ENCODE measurements at regions not wholly inside any gene's neighbourhood (a gene's known extent, or its start where the extent isn't known, plus 50 kb on each side); places are given as distances from the start of the nearest gene placed in this dataset.

DNA sequence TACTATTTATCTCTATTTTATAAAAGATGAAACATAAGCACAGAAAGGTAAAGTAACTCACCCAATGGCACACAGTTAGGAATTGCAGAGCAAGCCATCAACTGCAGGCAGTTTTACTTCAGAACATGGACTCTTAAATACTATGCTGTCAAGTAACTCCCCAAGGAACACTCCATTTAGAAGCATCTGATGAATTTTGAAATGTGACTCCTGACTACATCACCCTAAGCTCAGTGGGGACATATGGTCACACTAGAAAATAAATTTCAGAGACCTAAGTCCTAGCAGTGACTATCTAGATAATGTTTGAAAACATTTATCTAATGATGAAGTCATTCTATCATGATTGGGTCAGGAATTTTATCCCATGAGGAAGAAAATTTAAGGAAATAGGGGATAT lies 272.8 kb upstream of the ARRDC4 start:
- no peak overlapping the region for H3K4me3 ChIP-seq (replicated peaks in 1 of 3; ENCODE audit: insufficient read depth in 1 of 3, low read depth in 1 of 3, low read length in 3 of 3)
- no peaks in the 10 kb centered on the region for H3K79me2 ChIP-seq (ENCODE audit: control insufficient read depth, insufficient read depth, low read length)
- H3K4me2 ChIP-seq (ENCODE audit: insufficient read depth, low read length): no peak overlapping the region
- no TSS peak for BruUV-seq (replicated peaks)
- POLR2A ChIA-PET: no interaction called here
- intact Hi-C loops (cut with micrococcal nuclease) (no loop called here), dilution Hi-C loops (cut with MboI; ENCODE audit: extremely low pct_ligation_motif_present, low sequenced_read_pairs) (no loop called here)
- DNase-seq (ENCODE audit: low read depth, low spot score) (no peak), FAIRE-seq (no peak)
- H3K36me3 ChIP-seq (ENCODE audit: control insufficient read depth in 2 of 2, extremely low read depth in 1 of 2, insufficient read depth in 2 of 2, low read length in 2 of 2): no peaks in the 10 kb centered on the region
- H3K4me1 ChIP-seq (ENCODE audit: control insufficient read depth, extremely low read depth, insufficient read depth, low read length): no peaks in the 10 kb centered on the region
- H3K27me3 ChIP-seq (ENCODE audit: control insufficient read depth in 2 of 2, insufficient read depth in 2 of 2, low read length in 2 of 2): no peaks in the 10 kb centered on the region
- no peak overlapping the region for H3K9ac ChIP-seq (replicated peaks; ENCODE audit: extremely low read depth, insufficient read depth, low read length)
- TF ChIP-seq POLR2A (IDR thresholded peaks at IDR 0.05; ENCODE audit: low read depth, low read length): no peak
- TF ChIP-seq FOS (IDR thresholded peaks at IDR 0.05; ENCODE audit: borderline replicate concordance, insufficient read depth, low read length): no peak
- TF ChIP-seq POLR2AphosphoS5 (IDR thresholded peaks at IDR 0.05; ENCODE audit: insufficient read depth, low read depth, low read length): no peak
- TF ChIP-seq, protein P1, sequence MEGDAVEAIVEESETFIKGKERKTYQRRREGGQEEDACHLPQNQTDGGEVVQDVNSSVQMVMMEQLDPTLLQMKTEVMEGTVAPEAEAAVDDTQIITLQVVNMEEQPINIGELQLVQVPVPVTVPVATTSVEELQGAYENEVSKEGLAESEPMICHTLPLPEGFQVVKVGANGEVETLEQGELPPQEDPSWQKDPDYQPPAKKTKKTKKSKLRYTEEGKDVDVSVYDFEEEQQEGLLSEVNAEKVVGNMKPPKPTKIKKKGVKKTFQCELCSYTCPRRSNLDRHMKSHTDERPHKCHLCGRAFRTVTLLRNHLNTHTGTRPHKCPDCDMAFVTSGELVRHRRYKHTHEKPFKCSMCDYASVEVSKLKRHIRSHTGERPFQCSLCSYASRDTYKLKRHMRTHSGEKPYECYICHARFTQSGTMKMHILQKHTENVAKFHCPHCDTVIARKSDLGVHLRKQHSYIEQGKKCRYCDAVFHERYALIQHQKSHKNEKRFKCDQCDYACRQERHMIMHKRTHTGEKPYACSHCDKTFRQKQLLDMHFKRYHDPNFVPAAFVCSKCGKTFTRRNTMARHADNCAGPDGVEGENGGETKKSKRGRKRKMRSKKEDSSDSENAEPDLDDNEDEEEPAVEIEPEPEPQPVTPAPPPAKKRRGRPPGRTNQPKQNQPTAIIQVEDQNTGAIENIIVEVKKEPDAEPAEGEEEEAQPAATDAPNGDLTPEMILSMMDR (IDR thresholded peaks at IDR 0.05; ENCODE audit: extremely low read depth in 1 of 2, insufficient read depth in 1 of 2, low read depth in 1 of 2, low read length in 2 of 2): no peak
- no peak for TF ChIP-seq MAX (IDR thresholded peaks at IDR 0.05; ENCODE audit: insufficient read depth, insufficient read length)
- no peak for TF ChIP-seq EZH2 (IDR thresholded peaks at IDR 0.05; ENCODE audit: borderline replicate concordance, low read depth, low read length, severe bottlenecking)
- TF ChIP-seq MYC (IDR thresholded peaks at IDR 0.05; ENCODE audit: low read depth, low read length): no peak
- TF ChIP-seq JUN (IDR thresholded peaks at IDR 0.05; ENCODE audit: borderline replicate concordance, insufficient read depth, insufficient read length, low read depth): no peak
- no peak for TF ChIP-seq GATA2 (IDR thresholded peaks at IDR 0.05; ENCODE audit: insufficient read depth, insufficient read length, low read depth, low read length)
- H3K9me3 ChIP-seq (replicated peaks; ENCODE audit: control insufficient read depth, insufficient read depth, low read length): no peaks in the 10 kb centered on the region
- no peak overlapping the region for H2AFZ ChIP-seq (ENCODE audit: low read depth, low read length)
- no peaks in the 10 kb centered on the region for H4K20me1 ChIP-seq (replicated peaks; ENCODE audit: control insufficient read depth, extremely low read depth, insufficient read depth, low read length)
- no peaks in the 10 kb centered on the region for H3K9me1 ChIP-seq (replicated peaks; ENCODE audit: control insufficient read depth, extremely low read depth, insufficient read depth, low read length)
- no peak overlapping the region for H3K27ac ChIP-seq (ENCODE audit: insufficient read depth, low read depth, low read length)
- CTCF ChIA-PET: no interaction called here

Data from endothelial cell of umbilical vein (primary cell).